ENCODE measurements at regions not wholly inside any gene's neighbourhood (a gene's known extent, or its start where the extent isn't known, plus 50 kb on each side); places are given as distances from the start of the nearest gene placed in this dataset.

DNA sequence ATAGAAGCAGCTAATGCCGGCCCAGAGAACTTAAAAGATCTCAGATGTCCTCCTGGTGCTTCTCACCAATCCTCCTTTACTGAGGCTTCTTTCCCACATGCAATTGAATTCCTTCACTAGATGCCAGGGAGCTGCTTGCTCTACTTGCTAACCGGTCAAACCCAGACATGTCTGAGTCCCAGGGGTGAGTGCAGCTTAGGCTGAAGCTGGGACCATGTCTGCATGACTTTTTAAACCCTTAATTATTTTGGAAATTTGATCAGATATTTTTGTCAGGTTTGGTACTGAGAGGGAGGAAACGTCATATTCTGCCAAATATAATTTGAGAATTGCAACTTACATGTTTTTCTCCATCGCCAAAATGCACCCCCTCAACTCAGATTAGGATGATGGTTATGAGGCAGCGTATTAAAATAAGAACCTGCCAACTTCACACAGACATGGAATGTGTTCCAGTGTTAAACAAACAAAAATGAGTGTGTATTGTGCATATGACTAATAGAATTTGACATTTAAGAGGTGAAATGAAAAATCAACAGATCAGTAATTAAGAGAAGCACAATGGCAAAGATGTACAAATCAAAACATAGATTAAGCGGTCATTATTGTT, 529.5 kb downstream of the ETS1 start:
- no peak for DNase-seq

DNA sequence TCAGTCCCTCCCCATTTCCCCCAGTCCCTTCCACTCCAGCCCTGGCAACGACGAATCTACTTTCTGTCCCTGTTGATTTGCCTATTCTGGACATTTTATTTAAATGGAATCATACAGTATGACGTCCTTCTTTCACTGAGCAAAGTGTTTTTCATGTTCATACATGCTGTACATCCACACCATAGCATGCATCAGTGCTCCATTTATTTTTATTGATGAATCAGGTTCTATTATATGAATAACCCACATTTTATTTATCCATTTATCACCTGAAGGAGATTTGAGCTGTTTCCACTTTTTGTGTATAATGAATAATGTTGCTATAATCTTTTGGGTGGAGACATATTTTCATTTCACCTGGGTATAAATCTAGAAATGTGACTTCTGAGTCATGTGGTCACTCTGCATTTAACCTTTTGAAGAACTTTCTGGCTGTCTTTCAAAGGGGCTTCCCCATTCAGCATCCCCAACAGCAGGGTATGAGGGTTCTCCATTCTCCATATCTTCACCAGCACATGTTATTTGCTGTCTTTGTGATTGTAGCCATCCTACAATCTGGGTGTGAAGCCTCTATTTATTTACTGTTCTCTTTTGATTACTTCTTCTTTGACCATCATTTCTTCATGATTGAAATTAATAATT, 531.7 kb downstream of the ETS1 start:
- no peak for DNase-seq

DNA sequence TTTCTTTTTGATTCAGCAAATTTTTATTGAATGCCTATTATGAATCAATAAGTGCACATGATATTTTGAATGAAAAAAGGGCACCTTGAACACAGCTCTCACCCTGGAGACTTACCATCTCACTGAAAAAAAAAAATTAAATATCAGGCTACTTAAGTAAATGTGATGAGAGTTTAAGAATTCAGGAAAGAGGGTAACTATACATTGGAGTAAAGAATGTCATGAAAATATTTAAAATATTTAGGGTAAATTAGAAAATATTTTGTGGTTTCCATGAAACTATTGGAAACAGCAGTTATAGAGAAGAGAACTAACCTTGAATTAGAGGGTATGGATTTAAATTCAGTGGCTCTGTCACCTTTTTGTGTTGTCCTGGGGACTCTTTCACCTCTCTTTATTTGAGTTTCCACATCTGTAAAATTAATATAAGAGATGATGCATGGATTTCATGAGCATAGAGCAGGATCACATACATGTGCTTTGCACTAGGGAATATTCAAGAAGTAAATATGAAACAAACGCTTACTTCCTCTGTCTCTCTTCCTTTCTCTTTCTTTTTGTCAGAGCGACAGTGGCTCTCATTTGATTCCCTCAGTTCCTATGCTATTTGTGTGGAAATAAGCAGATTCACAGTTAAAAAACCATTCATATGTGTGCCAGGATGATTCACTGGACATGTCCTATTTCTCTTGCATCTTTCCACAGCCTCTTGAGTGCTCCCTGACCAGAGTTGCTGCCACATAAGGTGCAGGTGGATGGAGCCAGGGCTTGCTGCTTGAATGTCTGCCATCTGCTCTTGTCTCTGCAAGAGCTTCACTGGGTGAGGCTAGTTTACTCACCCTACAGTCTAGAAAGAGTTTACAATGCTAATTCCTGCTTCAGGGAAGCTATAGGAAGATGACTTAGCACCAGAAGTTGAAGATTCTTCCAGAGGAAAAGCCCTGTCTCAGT, 533.1 kb downstream of the ETS1 start:
- no peak for DNase-seq

DNA sequence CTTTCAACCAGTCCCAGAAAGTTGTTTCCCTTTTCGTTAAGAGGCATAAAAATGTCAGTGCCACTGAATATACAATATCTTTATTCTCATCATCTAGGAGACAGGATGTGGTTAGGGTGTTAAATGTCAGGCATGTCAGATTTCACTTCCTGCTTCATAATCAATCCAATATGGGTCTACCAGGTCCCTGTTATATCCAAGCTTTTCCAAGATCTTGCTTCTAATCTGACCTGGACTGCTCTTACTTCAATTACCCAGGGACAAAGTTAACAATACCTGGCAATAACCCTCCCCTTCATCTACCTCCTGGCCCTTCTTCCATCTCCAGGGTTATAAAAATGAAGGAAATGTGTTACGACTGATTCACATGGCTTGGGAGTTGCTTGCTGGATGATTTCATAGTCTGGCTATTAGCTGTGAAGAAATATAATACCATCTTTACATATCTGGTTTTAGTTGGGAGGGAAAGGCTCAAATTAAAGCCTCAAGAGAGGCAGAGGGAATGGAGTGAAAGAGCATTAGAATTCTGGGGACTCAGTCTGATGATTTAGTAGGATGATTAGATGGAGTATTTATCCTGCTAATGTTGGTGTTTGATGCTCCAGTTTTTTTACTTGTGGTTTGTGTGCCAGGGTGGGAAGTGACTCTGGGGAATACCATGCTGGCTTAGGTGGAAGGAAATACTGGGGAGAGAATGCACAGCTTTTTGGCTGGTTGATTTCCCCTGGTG, 534.3 kb downstream of the ETS1 start:
- peak; percentile 7 for DNase-seq

- no peak for DNase-seq
Observed at GRCh38 chr11:128048121-128048520, 539.2 kb downstream of the ETS1 start.

DNA sequence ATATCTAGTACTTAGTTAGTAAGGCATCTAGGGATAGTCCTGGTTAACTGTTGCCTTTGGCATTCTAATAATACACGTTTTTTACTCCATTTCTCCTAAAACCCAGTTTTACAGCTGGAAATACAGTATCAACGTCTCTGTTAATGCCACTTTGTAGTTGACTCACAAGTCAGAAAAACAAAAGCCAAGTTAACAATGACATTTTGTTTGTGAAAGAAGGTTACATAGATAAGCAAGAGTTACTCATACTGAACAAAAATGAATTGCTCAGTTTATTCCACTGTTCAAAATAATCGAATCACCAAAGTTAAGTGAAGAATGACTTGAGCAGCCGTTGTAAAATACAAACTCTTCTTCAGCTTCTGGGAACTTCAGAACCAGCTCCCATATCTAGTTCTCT, 540.3 kb downstream of the ETS1 start:
- no peak for DNase-seq

GRCh38 chr11:128046213-128046612, 541.1 kb downstream of the ETS1 start:
- no peak for DNase-seq

GRCh38 chr11:128045094-128045725, 542.1 kb downstream of the ETS1 start:
- no peak for DNase-seq

GRCh38 chr11:128042290-128042751, 545.0 kb downstream of the ETS1 start:
- DNase-seq: no peak

- DNase-seq: no peak
Observed at GRCh38 chr11:128040603-128041002, 546.8 kb downstream of the ETS1 start.

- no peak for DNase-seq
Observed at GRCh38 chr11:128039140-128040021, 548.0 kb downstream of the ETS1 start.

DNA sequence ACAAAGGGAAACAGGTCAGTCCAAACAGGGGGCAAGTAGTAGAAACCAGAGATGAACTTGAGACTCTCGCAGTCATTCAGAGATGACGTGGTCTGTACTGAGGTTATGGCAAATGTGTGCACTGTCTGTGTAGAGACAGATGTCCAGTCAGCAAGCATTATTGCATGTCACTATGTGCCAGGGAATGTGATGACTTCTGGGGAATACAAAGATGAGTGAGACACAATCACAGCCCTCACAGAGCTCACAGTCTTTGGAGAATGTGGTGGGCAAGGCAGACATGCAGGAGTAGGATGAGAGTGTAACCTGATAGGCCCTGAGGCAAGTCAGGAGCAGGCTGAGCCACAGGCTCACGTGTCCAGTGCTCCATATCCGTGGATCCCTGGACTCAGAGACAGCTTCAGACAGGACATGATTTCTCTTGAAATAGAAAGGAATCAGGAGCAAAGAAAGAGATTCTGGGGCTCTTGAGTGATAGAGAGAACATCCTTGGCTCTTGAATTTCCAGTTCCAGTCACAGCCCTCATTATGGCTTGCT, 550.7 kb downstream of the ETS1 start:
- DNase-seq: no peak

GRCh38 chr11:128036006-128036405, 551.4 kb downstream of the ETS1 start:
- DNase-seq: no peak

DNA sequence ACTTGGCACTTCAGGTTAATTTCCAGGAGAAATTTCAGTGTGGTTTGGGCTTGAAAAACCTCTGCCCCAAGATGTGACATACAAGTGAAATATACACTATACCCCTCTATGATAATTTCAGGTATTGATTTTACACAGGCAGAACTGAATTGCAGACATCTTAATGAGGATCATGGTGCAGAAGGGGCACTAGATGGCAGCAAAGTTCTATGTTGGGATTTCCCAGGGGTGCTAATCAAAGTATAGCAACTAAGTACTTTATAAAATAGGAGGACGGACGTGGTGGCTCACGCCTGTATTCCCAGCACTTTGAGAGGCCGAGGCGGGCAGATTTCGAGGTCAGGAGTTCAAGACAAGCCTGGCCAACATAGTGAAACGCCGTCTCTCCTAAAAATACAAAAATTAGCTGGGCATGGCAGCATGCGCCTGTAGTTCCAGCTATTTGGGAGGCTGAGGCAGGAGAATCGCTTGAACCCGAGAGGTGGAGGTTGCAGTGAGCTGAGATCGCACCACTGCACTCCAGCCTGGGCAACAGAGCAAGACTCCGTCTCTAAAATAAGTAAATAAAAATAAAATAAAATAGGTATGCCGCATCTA, 555.7 kb downstream of the ETS1 start:
- peak; percentile 9 for DNase-seq

GRCh38 chr11:128029219-128029722, 558.1 kb downstream of the ETS1 start:
- DNase-seq: no peak

DNA sequence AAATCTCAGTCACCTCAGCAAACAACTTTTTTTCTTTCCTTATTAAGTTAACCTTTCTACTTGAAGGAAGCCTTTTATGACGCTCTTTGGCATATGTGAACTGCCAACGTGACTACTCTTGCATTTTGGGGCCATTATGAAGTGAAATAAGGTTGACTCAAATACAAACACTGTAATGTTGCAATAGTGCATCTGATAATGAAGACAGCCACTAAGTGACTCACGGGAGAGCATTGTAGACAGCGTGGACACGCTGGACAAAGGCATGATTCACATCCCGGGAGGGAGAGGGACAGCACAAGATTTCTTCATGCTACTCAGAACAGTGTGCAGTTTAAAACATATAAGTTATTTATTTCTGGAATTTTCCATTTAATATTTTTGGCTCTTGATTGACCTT, 560.8 kb downstream of the ETS1 start:
- DNase-seq: peak; percentile 39

DNA sequence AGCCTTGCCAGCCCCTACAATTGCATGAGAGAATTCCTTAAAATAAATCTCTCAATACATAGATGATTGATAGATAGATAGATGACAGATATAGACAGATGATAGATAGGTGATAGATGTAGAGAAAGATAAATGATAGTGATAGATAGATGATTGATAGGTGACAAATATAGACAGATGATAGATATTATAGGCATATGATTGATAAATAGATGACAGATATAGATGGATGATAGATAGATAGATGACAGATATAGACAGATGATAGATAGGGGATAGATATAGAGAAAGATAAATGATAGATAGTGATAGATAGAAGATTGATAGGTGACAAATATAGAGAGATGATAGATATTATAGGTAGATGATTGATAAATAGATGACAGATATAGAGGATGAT, 564.6 kb downstream of the ETS1 start:
- DNase-seq: no peak

- no peak for DNase-seq
Observed at GRCh38 chr11:128022007-128022368, 565.4 kb downstream of the ETS1 start.

GRCh38 chr11:128021349-128022006, 565.9 kb downstream of the ETS1 start:
- DNase-seq: no peak

- no peak for DNase-seq
Observed at GRCh38 chr11:128018692-128019091, 568.7 kb downstream of the ETS1 start.

All from T1000 (cell line).